ENCODE measurements at regions not wholly inside any gene's neighbourhood (a gene's known extent, or its start where the extent isn't known, plus 50 kb on each side); places are given as distances from the start of the nearest gene placed in this dataset.

DNA sequence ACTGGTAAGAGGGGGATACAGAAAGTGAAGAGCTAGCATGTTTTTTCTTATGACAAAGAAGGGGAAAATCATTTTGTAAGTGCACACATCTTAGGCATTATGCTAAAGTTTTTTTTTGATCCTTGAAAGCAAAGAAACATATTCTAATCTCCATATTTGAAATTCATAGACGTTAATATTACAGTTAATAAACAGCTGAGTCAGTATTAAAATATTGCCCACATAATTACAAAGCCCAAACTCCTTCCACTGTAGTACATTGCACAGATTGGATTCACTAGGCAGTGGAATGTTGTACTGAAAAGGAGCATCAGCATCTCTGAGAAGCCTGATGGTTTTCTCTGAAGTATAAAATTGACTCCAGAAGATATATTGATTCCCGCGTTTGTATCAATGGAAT lies 122.6 kb downstream of the ISOC1 start:
- TF ChIP-seq ZNF260 (CRISPR knock-in tag; IDR thresholded peaks at IDR 0.05; ENCODE audit: borderline replicate concordance, low read depth) = no peak
- no peak for TF ChIP-seq ZNF781 (CRISPR knock-in tag; IDR thresholded peaks at IDR 0.05; ENCODE audit: borderline replicate concordance, not compliant biosample characterization)
- TF ChIP-seq, protein P1, sequence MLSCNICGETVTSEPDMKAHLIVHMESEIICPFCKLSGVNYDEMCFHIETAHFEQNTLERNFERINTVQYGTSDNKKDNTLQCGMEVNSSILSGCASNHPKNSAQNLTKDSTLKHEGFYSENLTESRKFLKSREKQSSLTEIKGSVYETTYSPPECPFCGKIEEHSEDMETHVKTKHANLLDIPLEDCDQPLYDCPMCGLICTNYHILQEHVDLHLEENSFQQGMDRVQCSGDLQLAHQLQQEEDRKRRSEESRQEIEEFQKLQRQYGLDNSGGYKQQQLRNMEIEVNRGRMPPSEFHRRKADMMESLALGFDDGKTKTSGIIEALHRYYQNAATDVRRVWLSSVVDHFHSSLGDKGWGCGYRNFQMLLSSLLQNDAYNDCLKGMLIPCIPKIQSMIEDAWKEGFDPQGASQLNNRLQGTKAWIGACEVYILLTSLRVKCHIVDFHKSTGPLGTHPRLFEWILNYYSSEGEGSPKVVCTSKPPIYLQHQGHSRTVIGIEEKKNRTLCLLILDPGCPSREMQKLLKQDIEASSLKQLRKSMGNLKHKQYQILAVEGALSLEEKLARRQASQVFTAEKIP (CRISPR knock-in tag; IDR thresholded peaks at IDR 0.05; ENCODE audit: borderline replicate concordance) = no peak
- no peak for TF ChIP-seq AGO2 (optimal IDR thresholded peaks at IDR 0.05; ENCODE audit: low read depth, low read length)
- no peak for TF ChIP-seq ZNF552 (CRISPR knock-in tag; IDR thresholded peaks at IDR 0.05; ENCODE audit: borderline replicate concordance)
- TF ChIP-seq SALL2 (CRISPR knock-in tag; IDR thresholded peaks at IDR 0.05) = no peak
- no peak for TF ChIP-seq PRPF4 (IDR thresholded peaks at IDR 0.05; ENCODE audit: low read depth, low read length, poor library complexity, severe bottlenecking)
- TF ChIP-seq ZNF660 (CRISPR knock-in tag; IDR thresholded peaks at IDR 0.05; ENCODE audit: borderline replicate concordance, low read depth) = no peak
- peak; percentile 37 to 76; a peak in 3 of 4 replicates for TF ChIP-seq MAFK (conservative IDR thresholded peaks at IDR 0.05 in 1 of 2, IDR thresholded peaks at IDR 0.05 in 1 of 2; ENCODE audit: low read length in 2 of 2)
- TF ChIP-seq KLF15 (CRISPR knock-in tag; IDR thresholded peaks at IDR 0.05; ENCODE audit: borderline replicate concordance) = no peak
- TF ChIP-seq, protein P2, sequence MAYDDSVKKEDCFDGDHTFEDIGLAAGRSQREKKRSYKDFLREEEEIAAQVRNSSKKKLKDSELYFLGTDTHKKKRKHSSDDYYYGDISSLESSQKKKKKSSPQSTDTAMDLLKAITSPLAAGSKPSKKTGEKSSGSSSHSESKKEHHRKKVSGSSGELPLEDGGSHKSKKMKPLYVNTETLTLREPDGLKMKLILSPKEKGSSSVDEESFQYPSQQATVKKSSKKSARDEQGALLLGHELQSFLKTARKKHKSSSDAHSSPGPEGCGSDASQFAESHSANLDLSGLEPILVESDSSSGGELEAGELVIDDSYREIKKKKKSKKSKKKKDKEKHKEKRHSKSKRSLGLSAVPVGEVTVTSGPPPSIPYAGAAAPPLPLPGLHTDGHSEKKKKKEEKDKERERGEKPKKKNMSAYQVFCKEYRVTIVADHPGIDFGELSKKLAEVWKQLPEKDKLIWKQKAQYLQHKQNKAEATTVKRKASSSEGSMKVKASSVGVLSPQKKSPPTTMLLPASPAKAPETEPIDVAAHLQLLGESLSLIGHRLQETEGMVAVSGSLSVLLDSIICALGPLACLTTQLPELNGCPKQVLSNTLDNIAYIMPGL (CRISPR knock-in tag; IDR thresholded peaks at IDR 0.05; ENCODE audit: borderline replicate concordance in 1 of 2, low read depth in 1 of 2) = no peak
- no peak for TF ChIP-seq AGO1 (IDR thresholded peaks at IDR 0.05; ENCODE audit: low read depth, low read length, poor library complexity, severe bottlenecking)
- TF ChIP-seq GLI4 (CRISPR knock-in tag; IDR thresholded peaks at IDR 0.05; ENCODE audit: borderline replicate concordance) = no peak
- no peak for TF ChIP-seq GZF1 (CRISPR knock-in tag; IDR thresholded peaks at IDR 0.05)
- no peak for TF ChIP-seq SMYD3 (CRISPR knock-in tag; IDR thresholded peaks at IDR 0.05)
- TF ChIP-seq MAFF (IDR thresholded peaks at IDR 0.05; ENCODE audit: low read depth, low read length) = peak; percentile 57; the same call in 1 of the 2 replicates
- TF ChIP-seq ZC3H4 (CRISPR knock-in tag; IDR thresholded peaks at IDR 0.05; ENCODE audit: borderline replicate concordance) = no peak

More for the DNA sequence above, 122.6 kb downstream of the ISOC1 start:
- intact Hi-C loops (cut with micrococcal nuclease; ENCODE audit: unreplicated experiment) = no loop called here
- Histone ChIP-seq H3K27me3 (ENCODE audit: control insufficient read depth in 1 of 2, insufficient read depth in 2 of 2, low read length in 2 of 2) (no peaks in the 10 kb centered on the region), H2AFZ (ENCODE audit: low read length) (no peak overlapping the region), H3K36me3 (replicated peaks in 1 of 2; ENCODE audit: control insufficient read depth in 1 of 2, insufficient read depth in 2 of 2, low read length in 2 of 2) (no peaks in the 10 kb centered on the region), H3K27ac (ENCODE audit: extremely low read length, insufficient read depth, low read length) (no peak overlapping the region), H3K9me3 (ENCODE audit: low read length) (peaks cover 73% of the 10 kb centered on the region), H3K9ac (ENCODE audit: insufficient read depth, low read depth, low read length) (no peak overlapping the region), H3K4me3 (replicated peaks in 1 of 3; ENCODE audit: insufficient read depth in 1 of 3, low read depth in 2 of 3, low read length in 3 of 3) (no peak overlapping the region), H3K4me1 (ENCODE audit: insufficient read depth, low read length) (no peaks in the 10 kb centered on the region), H3K79me2 (ENCODE audit: insufficient read depth, low read length) (no peaks in the 10 kb centered on the region), H3K4me2 (ENCODE audit: low read depth, low read length) (no peak overlapping the region), H4K20me1 (ENCODE audit: insufficient read depth, low read length) (no peaks in the 10 kb centered on the region)
- 65% methylated on average over 3 of the region's 3 CpGs for WGBS (ENCODE audit: low lambda C conversion rate)
- BruUV-seq (replicated peaks) = no TSS peak
- ChIA-PET CTCF (ENCODE audit: low intra/inter-chr PET ratio, low total read pairs) (no interaction called here), POLR2A (no interaction called here)
- FAIRE-seq (no peak), DNase-seq (ENCODE audit: low spot score) (no peak), ATAC-seq (no peak)
- in situ Hi-C loops (cut with HindIII; ENCODE audit: extremely low pct_ligation_motif_present, low pct_unique_long_range_greater_than_20kb) = no loop called here

Measured in HepG2 (cell line).